ENCODE measurements at regions not wholly inside any gene's neighbourhood (a gene's known extent, or its start where the extent isn't known, plus 50 kb on each side); places are given as distances from the start of the nearest gene placed in this dataset.

DNA sequence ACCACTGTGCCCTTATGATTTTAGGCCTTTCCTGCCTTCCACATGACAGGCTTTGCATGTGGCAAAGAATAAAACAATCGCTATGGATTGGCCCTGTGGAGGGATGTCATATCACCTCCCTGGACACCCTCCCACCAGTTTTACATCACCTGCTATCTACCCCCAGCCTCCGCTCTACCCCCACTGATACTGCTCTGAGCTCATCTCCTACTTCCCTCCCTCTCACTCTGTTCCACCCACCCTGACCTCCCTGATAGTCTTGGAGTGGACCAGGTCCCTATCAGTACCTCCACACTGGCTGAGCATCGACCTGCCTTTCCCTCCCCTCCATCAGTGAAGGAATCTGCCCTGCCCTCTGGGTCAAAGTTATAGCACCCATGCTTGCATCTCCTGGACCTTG, 91.8 kb upstream of the FOXN3 start:
- TF ChIP-seq CHD2 (IDR thresholded peaks at IDR 0.05; ENCODE audit: borderline replicate concordance, low read depth, low read length) = no peak
- TF ChIP-seq WRNIP1 (IDR thresholded peaks at IDR 0.05; ENCODE audit: borderline replicate concordance, low read depth, low read length) = no peak
- TF ChIP-seq SP1 (IDR thresholded peaks at IDR 0.05; ENCODE audit: low read depth, low read length) = no peak
- TF ChIP-seq POLR2A (IDR thresholded peaks at IDR 0.05; ENCODE audit: low read depth, low read length) = no peak

All from GM12878 (cell line).